Fibroblast of villous mesenchyme (primary cell): ENCODE measurements at regions not wholly inside any gene's neighbourhood (a gene's known extent, or its start where the extent isn't known, plus 50 kb on each side); places are given as distances from the start of the nearest gene placed in this dataset.

Experiments used
- DNase-seq: peaks from one replicate; pipeline ENCODE4 v3.0.0-alpha.2; 2010; ENCODE audit warnings: low read depth
- H3K4me3 ChIP-seq: 2 replicates; pipeline ENCODE4 v1.5.1; 2011; ENCODE audit warnings: low read depth, mild to moderate bottlenecking, low read length
- CTCF ChIP-seq: IDR thresholded peaks from 2 replicates; pipeline ENCODE4 v1.5.1; 2012; ENCODE audit warnings: low read depth, mild to moderate bottlenecking, low read length; ENCODE audit not compliant: insufficient read depth

DNA sequence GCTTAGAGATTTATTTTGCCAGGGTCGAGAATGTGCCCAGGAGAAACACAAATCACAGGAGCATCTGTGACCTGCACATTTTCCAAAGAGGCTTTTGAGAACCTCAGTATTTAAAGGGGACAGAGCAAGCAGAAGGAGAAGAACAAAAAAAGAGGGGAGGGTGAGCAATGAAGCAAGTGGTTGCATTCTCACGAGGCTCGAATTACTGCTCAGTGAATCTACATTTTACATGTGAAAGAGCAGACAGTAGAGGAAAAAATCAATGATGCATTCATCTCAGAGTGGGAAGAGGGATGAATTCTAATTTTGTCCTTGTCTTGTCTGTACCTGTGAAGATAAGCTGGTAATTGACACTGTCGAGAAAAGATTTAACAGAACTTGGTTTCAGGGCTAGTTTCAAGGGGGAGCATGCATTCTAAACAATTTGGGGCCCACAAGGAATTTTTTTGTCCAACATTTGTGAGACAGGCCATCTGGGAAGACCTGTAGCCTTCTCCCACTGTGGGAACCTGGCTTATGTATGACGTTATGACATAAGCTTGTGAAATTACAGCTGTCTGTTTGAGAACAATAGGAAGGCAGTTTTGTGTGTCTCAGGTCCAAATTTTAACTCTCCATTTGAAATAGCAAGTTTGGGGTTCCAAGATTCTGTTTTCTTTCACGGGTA lies 855.1 kb downstream of the SLITRK5 start:
- no peak for DNase-seq
- no peak for TF ChIP-seq CTCF

DNA sequence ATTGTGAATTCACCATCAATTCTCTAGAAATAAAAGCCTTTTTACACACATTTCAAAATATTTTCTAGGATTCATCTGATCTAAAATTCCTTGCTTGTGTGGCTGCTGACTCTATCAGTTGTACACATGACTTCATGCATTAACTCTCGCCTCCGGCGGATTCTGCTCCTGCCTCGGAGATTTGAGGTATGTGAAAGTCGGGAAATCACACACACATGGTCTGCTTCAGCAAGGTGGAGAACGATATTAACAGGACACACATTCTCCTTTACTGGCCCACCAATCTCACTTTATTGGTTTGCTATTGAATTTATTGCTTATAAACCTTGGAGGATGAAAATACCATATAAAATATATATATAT lies 855.7 kb downstream of the SLITRK5 start:
- no peak for TF ChIP-seq CTCF
- no peak overlapping the region for H3K4me3 ChIP-seq
- no peak for DNase-seq

More for the DNA sequence above, 855.1 kb downstream of the SLITRK5 start:
- no peak overlapping the region for H3K4me3 ChIP-seq

DNA sequence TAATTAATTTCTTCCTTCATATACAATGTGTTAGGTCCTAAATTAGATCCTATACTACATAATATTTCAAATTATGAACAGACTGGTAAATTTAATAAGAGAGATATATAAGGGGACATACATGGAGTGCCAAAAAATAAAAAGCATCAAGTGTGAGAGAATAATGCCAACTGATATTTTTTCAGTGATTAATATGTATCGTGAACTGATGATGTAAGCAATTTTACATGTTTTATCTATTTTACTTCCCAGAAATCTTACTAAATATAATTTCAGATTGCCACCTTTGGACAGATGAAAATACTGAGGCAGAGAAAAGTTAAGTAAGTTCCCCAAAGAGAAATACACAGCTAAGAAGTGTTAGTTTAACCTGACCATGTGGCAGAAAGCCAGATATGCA lies 870.8 kb downstream of the SLITRK5 start:
- TF ChIP-seq CTCF: no peak
- no peak for DNase-seq
- H3K4me3 ChIP-seq: no peak overlapping the region

- no peak for DNase-seq
- H3K4me3 ChIP-seq: no peak overlapping the region
- no peak for TF ChIP-seq CTCF
Observed at GRCh38 chr13:88544836-88545235, 873.7 kb downstream of the SLITRK5 start.

GRCh38 chr13:88552966-88553365 lies 881.8 kb downstream of the SLITRK5 start:
- DNase-seq: no peak
- H3K4me3 ChIP-seq: no peak overlapping the region
- no peak for TF ChIP-seq CTCF

GRCh38 chr13:88565566-88565965 lies 894.4 kb downstream of the SLITRK5 start:
- no peak for TF ChIP-seq CTCF
- no peak overlapping the region for H3K4me3 ChIP-seq
- DNase-seq: no peak

GRCh38 chr13:88585861-88586260 lies 914.7 kb downstream of the SLITRK5 start:
- TF ChIP-seq CTCF: no peak
- no peak for DNase-seq

More at GRCh38 chr13:88585861-88586260, 914.7 kb downstream of the SLITRK5 start:
- no peak overlapping the region for H3K4me3 ChIP-seq
